RPMI8226 (cell line): ENCODE measurements at regions not wholly inside any gene's neighbourhood (a gene's known extent, or its start where the extent isn't known, plus 50 kb on each side); places are given as distances from the start of the nearest gene placed in this dataset.
A peak's percentile ranks its signal among the peaks of the same experiment; 100 is the strongest.
"Not testable (repeated sequence)": the region's sequence is repeated elsewhere in the genome, so short reads cannot be mapped to it uniquely, and the experiment has no call there.

Source experiments
- DNase-seq: peaks from one replicate; pipeline ENCODE4 v3.0.0-alpha.2; 2015

DNA sequence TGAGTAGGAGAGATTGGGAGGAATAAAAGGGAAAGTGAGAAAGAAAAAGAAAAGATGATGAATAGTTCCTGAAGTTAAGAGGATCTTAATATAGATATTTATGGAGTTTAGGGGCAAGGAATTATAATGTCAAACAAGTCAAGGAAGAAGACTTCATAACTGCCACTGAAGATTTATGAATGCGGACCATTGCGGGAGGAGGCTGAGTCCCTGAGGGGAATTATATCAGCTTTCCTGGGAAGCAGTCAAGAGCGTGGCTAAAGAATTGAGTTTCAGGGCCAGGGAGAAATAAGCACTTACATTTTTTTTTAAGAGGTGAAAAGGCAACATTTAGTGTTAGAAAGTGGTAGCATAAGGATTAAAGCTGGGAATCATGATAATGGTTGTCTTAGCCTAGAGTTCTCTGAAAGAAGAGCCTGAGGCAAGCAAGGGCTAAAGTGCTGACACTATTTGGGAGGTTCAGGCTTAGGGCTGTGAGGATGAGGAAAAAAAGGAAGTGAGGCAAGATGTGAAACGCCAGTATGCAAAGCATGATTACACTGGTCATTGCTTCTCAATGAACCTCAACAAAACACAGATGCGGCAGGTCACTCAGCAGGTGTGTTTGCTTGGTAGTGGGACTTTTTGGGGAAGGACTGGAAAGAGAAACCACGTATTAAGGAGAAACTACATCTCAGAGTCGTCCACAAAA lies 217.1 kb downstream of the SLC4A3 start:
- peak; percentile 31 for DNase-seq

DNA sequence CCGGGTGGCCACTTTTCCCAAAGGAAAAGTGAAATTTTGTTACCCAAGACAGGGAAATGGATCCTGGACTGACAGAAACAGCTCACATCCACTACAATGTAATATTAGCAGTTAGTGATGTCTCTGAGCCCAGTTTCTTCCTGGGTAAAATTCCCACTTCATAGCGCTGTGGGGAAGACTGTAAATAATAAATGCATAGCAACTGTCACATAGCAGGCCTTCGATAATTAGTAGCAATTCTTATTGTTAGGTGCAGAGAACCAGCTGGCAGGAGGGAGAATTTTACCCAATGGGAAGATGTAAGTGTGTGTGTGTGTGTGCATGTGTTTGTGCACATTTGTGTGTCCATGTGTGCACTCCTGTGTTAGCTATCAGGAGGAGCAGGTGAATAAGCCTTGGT lies 221.5 kb downstream of the SLC4A3 start:
- no peak for DNase-seq

DNA sequence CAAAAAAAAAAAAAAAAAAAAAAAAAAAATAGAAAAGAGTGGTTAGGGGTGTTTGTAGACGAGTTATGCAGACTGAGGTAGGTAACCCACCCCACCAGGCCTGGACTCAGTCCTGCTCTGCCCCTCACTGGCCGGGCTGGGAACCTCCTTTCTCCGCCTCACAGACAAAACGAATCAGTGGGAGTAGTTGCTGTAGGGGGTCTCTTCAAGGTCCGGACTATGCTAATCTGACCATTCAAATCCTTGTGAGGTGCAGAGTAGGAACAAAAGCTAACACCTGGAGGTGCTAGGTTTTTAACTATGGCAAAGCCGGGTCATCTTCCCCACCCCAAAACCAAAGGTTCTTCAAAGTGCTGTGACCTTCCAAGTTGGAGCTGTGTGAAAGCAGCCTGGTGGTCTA lies 223.7 kb downstream of the SLC4A3 start:
- no peak for DNase-seq

DNA sequence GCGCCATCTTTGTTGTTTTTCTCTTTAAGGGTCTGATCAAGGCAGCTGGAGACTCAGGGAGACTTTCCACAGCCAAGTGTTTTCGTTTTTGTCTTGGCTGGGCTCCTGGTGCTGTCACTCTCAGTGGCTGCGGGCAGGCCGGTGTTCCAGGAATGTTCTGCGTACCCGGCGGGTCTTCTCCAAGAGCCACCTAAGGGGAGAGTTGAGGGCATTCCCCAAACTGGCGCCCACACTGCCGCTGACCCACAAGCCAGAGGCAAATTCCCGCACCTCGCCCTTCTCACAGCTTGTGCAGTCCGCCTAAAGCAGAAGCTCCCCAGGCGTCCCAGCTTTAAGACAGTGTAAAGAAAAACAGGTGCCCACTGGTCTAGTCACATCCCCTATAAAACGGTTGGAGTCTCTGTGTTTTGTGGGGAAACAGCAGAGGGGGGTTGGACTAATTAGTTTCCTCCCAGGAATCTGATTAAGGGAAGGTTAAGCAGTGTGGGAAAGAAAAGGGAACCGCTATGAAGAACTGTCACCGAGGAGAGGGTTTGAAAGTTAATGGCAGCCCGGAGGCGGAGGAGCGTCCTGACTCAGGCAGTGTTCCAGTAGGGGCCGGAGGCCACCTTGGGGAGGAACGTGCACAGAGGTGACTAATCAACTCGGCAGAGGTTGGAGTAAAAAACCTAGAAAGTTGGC lies 224.5 kb downstream of the SLC4A3 start:
- DNase-seq: no peak

DNA sequence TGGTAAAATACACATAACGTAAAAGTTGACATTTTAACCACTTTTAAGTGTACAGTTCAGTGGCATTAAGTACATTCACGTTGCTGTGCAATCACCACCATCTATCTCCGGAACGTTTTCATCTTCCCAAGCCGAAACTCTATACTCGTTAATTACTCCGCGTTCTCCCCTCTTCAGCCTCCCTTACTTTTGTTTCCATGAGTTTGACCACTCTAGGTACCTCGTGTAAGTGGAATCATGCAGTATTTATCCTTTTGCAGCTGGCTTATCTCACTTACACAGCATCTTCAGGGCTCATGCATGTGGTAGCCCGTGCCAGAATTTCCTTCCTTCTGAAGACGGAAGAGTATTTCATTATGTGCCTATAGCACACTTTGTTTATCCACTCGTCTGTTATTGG lies 225.2 kb downstream of the SLC4A3 start:
- no peak for DNase-seq

DNA sequence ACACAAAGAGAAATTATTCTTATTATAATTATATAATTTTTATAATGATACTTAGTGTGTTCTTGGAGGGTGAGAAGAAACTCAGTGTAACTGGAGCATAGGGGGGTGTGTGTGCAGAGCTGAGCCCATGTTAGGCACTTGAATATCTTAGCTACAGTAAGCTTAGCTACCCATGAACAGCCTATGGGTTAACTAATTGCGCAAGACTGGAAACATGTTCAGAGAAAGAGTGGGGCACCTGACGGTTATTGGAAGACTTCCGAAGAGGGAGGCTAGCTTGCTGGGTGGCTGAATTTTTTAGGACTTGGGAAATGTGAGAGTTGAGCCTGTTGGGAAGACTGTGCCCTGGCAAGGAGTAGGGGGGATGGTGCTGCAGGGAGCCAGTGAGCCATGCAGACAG lies 229.2 kb downstream of the SLC4A3 start:
- DNase-seq: no peak

DNA sequence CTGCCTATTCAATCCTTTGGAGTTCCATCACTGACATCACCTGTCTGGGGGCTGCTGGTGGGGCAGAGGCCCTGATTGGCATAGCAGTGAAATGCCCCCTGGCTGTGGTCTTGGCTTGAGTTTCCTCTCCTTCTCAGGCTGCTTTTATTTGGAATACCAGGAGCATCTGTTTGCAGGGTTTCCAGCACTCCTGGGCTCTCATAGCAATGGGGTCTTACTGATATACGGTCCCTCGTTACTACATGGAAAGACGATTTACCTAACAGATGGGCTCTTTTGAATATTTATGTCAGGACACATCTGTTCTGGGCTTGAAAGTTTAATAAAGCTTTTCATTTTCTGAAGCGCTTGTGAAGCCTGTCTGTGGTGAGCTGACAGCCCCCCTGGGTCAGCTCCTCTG lies 230.3 kb downstream of the SLC4A3 start:
- DNase-seq: no peak

DNA sequence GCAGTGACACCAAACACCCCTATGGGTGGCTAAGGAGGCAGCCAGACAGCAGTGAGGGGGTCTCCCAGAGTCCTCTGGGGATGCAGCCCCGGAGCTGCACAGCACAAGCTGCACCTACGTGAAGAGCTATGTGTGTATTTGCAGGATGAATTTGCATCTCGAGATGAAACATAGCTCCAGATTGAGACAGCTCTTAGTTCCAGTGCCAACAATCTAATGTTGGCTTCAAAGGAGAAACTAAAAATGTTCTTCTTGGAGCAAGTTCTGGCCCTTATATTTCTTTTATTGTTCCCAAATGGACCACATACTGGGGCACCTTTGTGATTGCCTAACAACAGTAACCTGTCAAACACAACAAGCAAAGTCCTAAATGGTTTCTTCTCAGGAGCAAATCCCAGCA lies 233.9 kb downstream of the SLC4A3 start:
- DNase-seq: no peak

DNA sequence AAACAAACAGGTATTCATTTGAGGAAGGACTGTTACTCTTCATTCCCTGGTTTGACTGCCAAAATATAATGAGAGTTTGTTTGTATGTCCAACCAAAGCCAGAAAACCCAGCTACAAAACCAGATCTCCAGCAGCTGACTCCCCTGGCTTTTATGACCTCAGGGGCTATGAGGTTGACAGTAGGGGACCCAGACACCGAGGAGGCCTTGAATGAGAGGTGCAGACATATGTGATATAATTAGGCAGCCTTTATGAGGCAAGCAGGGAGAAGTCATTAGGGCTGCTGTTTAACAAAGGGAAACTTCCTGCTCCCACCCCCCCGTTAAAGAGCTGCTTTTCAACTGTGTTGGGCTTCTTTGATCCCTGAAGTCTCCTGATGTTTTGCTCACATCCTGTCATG lies 236.7 kb downstream of the SLC4A3 start:
- DNase-seq: no peak

DNA sequence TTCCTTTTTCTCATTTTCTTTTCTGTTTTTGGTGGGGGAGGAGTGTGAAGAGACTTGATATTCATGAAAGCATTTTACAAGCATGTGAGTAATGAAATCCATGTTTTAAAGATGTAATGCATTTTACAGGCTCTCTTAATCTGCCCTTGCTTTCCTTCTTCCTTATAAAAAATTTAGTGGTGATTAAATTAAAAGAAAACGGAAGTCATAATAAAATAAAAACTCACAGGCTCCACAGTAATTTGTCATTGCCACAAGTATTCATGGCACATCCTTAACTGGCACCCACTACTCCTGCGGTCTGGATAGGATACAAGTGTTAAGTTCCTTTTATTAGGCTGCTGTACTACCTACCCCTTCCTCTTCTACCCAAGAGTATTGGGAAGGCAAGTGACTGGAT lies 241.2 kb downstream of the SLC4A3 start:
- no peak for DNase-seq

DNA sequence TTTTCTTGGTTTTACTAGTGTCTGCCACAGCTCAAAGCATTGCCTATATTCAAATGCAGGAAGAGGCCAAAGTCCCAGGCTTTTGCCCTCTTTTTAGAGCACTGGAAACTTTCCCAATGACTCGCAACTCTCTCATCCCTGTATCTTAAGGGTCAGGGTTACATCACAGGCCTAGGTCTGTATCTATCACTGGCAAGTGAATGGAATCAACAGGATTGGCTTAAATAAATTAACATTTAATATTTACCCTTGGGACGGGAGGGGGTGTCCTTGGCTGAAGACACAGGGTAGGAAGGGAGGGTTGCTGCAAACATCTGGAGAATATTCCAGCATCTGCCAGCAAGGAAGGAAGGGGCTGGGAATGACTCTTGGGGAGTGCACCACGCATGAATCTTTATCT lies 242.6 kb downstream of the SLC4A3 start:
- no peak for DNase-seq

DNA sequence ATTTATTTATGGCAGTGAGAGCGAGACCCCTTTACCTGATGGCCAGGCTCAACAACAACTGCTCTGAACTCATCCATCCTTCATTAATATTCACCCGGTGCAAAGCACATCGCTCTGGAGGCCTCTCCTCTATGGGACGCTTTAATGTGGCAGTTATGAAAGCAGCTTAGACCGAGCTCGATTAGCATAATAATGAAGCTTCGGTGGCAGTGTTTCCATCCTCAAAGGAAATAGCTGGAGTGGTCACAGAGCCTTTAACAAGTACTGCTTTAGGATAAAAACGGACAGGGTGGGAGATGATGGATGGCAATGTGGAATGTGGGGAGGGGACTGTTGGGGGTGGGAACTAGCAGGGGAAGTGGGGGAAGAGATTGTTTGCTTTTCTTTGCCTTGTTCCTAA lies 243.9 kb downstream of the SLC4A3 start:
- DNase-seq: no peak

DNA sequence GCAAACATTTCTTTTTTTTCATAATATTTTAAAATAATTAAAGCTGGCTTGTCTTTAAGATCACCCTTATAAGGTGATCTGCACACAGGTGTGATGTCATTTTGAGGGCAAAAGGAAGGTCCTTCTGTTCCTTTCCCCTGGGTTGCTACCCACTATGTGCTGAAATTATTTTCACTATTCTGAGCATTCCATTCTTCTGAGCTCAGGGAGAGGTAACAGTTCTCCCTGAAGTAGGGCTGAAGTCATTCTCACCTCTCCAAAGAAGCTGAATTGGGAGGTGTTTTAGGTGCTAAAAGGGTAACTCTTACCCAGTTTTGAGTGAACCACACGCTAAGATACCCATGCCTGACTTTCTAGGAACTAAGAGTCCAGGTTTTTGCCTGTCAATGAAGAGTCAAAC lies 247.6 kb downstream of the SLC4A3 start:
- DNase-seq: no peak

DNA sequence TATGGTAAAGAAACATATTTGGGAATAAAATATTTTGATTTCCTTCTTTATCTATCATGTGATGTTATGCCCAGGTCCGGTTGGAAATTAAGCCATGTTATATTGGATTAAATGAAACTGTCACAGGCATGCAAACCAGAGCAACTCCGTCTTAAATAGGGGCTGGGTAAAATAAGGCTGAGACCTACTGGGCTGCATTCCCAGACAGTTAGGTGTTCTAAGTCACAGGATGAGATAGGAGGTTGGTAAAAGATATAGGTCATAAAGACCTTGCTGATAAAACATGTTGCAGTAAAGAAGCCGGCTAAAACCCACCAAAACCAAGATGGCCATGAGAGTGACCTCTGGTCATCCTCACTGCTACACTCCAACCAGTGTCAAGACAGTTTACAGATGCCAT lies 248.6 kb downstream of the SLC4A3 start:
- not testable (repeated sequence) for DNase-seq

DNA sequence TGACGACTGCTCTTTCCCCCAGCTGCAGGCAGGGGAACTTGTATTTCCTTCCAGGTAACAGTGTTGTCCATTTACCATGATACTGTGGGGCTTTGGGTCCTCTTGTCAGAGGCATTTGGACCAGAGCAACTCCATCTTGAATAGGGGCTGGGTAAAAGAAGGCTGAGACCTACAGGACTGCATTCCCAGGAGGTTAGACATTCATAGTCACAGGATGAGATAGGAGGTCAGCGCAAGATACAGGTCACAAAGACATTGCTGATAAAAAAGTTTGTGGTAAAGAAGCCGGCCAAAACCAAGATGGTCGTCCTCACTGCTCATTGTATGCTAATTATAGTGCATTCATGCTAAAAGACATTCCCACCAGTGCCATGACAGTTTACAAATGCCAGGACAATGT lies 249.5 kb downstream of the SLC4A3 start:
- no peak for DNase-seq

DNA sequence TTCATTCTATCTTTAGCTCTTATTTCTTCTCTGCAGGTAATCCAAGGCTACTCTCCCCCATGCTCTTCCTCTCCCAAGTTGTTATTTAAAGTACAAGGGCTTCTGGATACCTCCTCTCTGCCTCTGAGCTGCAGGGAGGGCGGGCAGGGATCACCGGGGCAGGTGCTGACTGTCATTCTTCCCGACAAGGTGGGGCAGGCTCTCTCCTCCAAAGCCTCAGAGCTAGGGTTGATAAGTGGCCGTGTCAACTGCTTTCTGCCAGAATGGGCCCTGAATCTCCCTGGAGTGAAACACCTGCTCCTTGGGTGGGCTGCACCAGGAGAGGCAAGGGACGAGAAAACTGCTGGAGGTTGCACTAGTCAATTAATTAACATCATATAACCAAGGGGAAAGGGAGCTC lies 250.3 kb downstream of the SLC4A3 start:
- no peak for DNase-seq

DNA sequence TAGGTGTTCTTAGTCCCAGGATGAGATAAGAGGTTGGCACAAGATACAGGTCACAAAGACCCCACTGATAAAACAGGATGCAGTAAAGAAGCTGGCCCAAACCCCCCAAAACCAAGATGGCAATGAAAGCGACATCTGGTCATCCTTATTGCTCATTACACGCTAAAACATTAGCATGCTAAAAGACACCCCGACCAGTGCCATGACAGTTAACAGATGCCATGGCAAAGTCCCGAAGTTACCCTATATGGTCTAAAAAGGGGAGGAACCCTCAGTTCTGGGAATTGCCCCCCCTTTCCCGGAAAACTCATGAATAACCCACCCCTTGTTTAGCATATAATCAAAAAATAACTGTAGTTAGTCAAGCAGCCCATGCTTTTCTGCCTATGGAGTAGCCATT lies 251.1 kb downstream of the SLC4A3 start:
- no peak for DNase-seq

DNA sequence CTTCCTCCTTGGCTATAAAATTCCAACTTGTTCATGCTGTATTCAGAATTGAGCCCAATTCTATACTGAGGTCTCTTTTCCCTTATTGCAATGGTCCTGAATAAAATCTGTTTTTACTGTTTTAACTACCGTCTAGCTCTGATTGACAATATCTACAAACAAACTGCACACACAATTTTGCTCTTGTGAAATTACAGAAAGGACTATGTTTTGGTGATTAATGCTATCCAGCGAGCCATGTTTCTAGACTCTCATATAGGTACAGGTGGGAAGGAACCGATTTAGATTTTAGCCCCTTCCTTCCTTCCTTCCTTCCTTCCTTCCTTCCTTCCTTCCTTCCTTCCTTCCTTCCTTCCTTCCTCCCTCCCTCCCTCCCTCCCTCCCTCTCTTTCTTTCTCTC lies 254.4 kb downstream of the SLC4A3 start:
- no peak for DNase-seq

DNA sequence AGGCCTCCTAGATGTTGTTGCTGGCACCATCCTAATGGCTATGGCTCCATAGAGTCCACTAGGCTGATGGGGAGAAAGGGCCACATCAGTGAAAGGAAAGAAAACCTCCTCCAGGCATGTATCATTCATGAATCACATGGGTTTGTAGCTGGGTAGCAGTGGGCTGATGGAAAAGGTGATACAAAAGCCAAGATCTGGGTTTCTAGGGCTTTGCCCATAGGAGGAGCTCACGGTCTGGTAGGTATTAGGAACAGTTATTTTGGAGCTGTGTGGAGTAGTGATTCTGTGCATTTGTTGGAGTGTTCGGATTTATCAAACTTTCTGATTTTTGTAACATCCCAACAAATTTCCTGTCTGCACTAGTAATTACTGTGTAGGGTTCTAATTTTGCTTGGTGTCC lies 259.2 kb downstream of the SLC4A3 start:
- no peak for DNase-seq

DNA sequence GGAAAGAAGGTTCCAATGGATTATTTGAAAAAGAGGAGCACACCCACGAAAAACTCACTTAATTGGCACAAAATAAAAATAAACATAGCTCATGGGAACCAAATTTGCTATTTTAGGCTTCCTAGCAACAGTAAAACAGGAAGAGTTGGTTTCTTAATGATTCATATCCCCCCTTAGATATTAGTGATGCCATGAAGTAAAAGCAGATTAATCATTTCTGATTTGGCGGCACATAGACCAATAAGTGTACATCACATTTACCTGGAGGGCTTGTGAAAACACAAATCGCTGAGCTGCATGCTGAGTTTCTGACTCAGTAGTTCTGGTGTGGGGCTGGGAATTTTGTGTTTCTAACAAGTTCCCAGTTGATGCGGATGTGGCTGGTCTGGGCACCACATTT lies 260.4 kb downstream of the SLC4A3 start:
- DNase-seq: no peak

DNA sequence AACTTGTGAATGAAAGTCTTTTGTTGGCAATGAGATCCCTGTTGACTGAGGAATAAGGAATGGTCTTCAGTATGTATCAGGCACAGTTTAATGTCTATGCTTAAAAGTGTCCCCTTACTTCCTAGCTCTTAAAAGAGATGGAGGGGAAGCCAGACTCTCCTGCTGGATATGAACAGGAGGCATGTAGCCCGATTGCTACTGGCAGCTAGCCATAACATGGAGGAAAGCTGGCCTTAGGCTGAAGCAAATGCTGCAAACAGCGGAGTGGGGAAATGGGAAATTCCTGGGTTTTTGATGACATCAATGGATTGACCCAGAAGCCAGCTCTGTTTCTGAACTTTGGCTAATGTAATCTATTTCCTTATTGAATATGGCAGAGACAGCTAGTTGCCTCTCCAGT lies 266.1 kb downstream of the SLC4A3 start:
- no peak for DNase-seq

DNA sequence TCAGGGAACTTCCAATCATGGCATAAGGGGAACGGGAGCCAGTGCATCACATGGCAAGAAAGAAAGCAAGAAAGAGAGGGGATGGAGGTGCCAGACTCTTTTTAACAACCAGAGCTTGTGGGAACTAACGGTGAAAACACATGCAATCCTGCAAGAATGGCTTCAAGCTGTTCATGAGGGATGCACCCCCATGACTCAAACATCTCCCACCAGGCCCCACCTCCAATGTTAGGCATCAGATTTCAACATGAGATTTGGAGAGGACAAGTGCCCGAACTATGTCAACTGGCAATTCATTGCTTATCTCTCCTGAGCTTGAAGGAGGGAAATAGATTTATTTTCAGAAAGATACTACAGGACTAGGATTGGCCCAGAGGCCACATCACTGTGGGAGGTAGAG lies 270.0 kb downstream of the SLC4A3 start:
- no peak for DNase-seq

DNA sequence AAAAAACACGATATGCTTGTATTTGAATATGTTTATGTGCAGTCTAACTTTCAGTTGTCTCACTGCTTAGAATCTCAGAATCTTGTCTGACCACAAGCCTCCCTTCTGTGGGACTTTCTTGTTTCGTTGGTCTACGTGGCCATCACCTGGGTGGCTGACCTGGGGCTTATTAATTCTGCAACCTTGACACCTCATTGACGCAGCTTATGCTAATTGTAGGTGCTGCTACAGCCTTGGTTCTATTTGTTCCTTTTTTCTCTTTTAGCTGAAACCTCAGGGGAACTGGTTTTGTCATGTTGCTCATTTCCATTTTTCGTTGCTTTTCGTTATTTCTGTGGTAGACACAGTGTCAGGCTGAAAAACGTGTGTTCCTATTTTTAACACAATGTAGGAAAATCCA lies 273.7 kb downstream of the SLC4A3 start:
- DNase-seq: no peak

DNA sequence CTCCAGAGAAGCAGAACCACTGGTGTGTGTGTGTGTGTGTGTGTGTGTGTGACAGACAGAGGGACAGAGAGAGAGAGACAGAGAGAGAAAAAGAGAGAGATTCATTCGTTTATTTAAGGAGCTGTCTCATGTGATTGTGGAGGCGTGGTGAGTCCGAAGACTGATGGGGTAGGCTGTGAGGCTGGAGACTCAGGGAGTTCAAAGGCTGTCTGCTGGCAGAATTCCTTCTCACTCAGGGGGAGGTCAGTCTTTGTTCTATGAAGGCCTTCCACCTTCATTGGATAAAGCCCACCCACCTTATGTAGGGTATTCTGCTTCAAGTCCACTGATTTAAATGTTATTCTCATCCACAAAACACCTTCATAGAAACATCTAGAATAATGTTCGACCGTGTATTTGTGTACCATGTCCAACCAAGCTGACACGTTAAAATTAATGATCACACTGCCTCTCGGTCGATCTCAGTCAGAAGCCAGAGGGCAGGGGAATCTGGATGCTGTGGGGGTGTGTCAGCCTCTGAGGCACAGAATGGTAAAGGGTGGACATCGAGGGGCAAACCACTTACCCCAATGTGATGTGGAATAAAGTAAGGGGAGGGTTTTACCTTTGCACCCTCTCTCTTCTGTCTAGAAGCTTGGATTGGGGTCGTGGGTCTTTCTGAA lies 275.6 kb downstream of the SLC4A3 start:
- no peak for DNase-seq

DNA sequence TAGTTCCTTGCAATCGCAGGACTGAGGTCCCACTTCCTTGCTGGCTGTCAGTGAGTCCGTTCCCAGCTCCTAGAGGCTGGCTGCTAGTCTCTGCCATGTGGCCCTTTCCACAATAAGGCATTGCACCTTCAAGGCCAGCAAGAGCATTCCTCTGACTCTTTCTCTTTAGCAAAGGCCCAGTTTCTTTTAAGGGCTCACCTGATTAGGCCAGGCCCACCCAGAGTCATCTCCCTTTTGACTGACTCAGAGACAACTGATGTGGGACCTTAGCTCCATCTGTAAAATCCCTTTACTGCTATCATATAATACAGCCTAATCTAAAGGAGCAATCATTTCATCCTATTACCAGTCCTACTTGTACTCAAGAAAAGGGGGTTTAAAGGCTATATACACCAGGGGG lies 278.2 kb downstream of the SLC4A3 start:
- no peak for DNase-seq
